IPS-20b (cell line): ENCODE measurements at regions not wholly inside any gene's neighbourhood (a gene's known extent, or its start where the extent isn't known, plus 50 kb on each side); places are given as distances from the start of the nearest gene placed in this dataset.

Source experiments
- H3K27ac ChIP-seq: one replicate; pipeline ENCODE4 v1.5.1; 2013; ENCODE audit warnings: low read length
- H3K27me3 ChIP-seq: 2 replicates; pipeline ENCODE4 v1.6.1; 2013; ENCODE audit warnings: mild to moderate bottlenecking, low read length, inconsistent platforms; ENCODE audit not compliant: insufficient read depth
- H3K36me3 ChIP-seq: 2 replicates; pipeline ENCODE4 v1.6.1; 2013; ENCODE audit warnings: low read depth, mild to moderate bottlenecking, inconsistent platforms, low read length, moderate library complexity; ENCODE audit not compliant: insufficient read depth
- H3K4me1 ChIP-seq: 2 replicates; pipeline ENCODE4 v1.6.1; 2013; ENCODE audit warnings: mild to moderate bottlenecking, control low read depth, inconsistent platforms, low read length, moderate library complexity; ENCODE audit not compliant: insufficient read depth
- H3K4me3 ChIP-seq: 2 replicates; pipeline ENCODE4 v1.5.1; 2013; ENCODE audit warnings: mild to moderate bottlenecking, low read length, inconsistent platforms
- H3K9ac ChIP-seq: 2 replicates; pipeline ENCODE4 v1.6.1; 2013; ENCODE audit warnings: low read depth, mild to moderate bottlenecking, inconsistent platforms, low read length, moderate library complexity
- H3K9me3 ChIP-seq: 2 replicates; pipeline ENCODE4 v1.6.1; 2013; ENCODE audit warnings: mild to moderate bottlenecking, low read depth, low read length, inconsistent platforms; ENCODE audit not compliant: insufficient read depth

DNA sequence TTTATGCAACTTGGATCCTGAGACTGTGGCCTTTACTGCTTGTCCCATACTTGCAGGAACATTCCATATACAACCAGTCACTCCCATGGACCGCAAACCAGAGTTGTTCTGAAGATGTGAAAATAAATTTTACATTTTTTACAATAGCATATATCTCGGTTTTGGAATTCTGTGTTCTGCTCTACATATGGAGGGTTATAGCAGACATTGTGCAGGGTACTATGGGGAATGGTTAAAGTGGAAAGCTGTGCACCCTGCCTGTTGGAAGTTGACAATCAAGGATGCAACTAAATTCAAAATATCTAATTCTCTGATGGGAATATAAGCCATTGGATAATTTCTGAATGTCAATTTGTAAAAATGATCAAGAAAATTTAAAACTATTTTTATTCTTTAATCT lies 603.3 kb downstream of the RAB28 start:
- H3K4me1 ChIP-seq = peaks cover 7% of the 10 kb centered on the region
- no peaks in the 10 kb centered on the region; the same call in 1 of the 2 replicates for H3K9me3 ChIP-seq
- H3K36me3 ChIP-seq = no peaks in the 10 kb centered on the region
- H3K27me3 ChIP-seq = no peaks in the 10 kb centered on the region
- H3K27ac ChIP-seq = no peak overlapping the region
- no peak overlapping the region for H3K4me3 ChIP-seq
- H3K9ac ChIP-seq = no peak overlapping the region

GRCh38 chr4:12879496-12879895 lies 604.6 kb downstream of the RAB28 start:
- H3K36me3 ChIP-seq = no peaks in the 10 kb centered on the region
- no peak overlapping the region for H3K9ac ChIP-seq
- H3K27ac ChIP-seq = no peak overlapping the region
- H3K4me1 ChIP-seq = peaks cover under 1% of the 10 kb centered on the region; the same call in 1 of the 2 replicates
- no peaks in the 10 kb centered on the region; the same call in 1 of the 2 replicates for H3K9me3 ChIP-seq
- no peaks in the 10 kb centered on the region for H3K27me3 ChIP-seq
- no peak overlapping the region for H3K4me3 ChIP-seq

- H3K27me3 ChIP-seq = no peaks in the 10 kb centered on the region
- no peaks in the 10 kb centered on the region for H3K4me1 ChIP-seq
- H3K9ac ChIP-seq = no peak overlapping the region
- H3K36me3 ChIP-seq = no peaks in the 10 kb centered on the region
- H3K27ac ChIP-seq = no peak overlapping the region
- no peaks in the 10 kb centered on the region; the same call in 1 of the 2 replicates for H3K9me3 ChIP-seq
- no peak overlapping the region for H3K4me3 ChIP-seq
These were observed 608.4 kb downstream of the RAB28 start for GRCh38 chr4:12875640-12876243.

DNA sequence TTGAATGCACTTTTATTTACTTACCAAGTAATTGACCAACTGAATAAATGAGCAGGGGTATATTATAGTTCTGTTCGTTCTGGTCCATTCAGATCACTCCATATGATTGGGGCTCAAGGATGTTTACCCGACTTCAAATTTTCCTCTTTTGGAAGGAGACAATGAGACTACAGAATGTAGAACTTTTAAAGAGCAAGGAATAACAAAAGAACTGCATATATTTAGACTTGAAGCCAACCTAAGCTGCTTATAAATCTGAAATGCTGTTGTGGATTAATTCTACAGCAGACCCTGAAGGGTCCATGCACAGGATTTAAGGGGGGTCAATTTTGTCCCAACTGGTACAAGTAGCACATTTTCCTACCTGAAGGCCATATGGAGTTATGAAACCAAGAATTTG lies 610.8 kb downstream of the RAB28 start:
- no peaks in the 10 kb centered on the region for H3K4me1 ChIP-seq
- H3K27me3 ChIP-seq = no peaks in the 10 kb centered on the region
- H3K9ac ChIP-seq = no peak overlapping the region
- H3K27ac ChIP-seq = no peak overlapping the region
- H3K36me3 ChIP-seq = no peaks in the 10 kb centered on the region
- no peak overlapping the region for H3K4me3 ChIP-seq
- peaks cover 2% of the 10 kb centered on the region; the same call in 1 of the 2 replicates for H3K9me3 ChIP-seq

GRCh38 chr4:12861422-12861821 lies 622.7 kb downstream of the RAB28 start:
- Histone ChIP-seq H3K27me3 (no peaks in the 10 kb centered on the region), H3K4me1 (no peaks in the 10 kb centered on the region), H3K36me3 (no peaks in the 10 kb centered on the region), H3K9me3 (no peaks in the 10 kb centered on the region), H3K4me3 (no peak overlapping the region), H3K9ac (no peak overlapping the region), H3K27ac (no peak overlapping the region)

DNA sequence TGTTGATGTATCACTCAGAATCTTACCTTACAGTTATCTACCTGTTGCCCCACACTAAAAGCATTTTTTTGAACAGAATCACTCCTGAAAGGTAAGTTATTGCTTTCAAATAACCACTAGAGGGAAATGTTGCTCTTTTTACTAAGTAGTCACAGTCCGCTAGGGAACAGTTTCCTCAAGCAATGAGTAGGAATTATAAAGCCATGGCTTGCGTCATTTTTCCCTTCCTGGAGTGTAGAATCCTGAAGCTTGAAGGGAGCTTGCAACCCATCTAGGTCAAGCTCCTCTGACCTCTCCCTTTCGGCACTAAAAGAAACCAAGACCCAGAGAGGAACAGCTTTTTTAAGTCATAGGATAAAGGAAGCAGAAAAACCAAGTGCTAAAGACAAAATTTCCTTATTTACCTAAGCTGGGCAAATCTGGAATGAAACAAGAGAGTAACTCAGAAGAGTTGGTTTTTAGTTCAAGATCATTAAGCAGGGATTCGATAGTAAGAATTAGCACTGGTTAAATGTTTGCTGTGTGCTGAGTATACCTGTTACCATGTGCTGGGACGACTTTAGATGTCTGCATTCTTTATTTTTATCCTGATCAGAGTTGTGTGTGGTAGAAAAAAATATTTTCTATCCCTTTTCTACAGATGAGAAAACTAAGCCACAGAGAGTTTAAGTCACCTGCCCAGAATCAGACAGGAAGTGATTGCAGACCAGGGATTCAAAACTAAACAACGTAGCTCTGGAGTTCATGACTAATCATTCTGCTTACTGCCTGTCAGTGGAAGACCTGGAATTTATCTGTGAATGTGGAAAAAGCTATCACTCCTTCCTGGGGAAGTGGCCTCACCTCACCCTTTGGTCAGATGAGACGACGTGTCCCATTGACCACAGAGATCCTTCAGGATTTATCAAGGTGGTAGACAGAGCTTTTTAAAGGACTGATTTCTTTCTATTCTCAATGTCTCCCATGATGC lies 631.5 kb downstream of the RAB28 start:
- Histone ChIP-seq H3K9me3 (no peaks in the 10 kb centered on the region), H3K9ac (peak overlapping the region; percentile 56; the same call in 1 of the 2 replicates), H3K27me3 (no peaks in the 10 kb centered on the region), H3K27ac (no peak overlapping the region), H3K4me3 (no peak overlapping the region), H3K4me1 (no peaks in the 10 kb centered on the region), H3K36me3 (no peaks in the 10 kb centered on the region)

DNA sequence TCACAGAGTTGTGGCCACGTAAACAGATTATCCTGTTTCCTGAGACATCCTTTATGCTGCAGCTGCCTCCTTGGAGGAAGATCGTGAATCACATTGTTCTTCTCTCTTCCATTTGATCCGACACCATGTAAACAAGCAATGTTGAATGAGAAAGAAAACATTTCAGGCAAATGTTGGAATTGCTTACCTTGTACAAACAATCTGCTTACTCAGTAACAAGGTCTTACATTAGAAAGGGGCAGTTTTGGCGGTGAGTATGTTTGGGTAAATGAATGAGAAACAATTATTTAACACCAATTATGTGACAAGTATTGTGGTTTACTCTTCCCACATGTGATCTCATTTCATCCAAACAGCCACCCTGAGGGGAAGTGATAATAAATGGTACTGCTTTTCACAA lies 637.8 kb downstream of the RAB28 start:
- H3K4me1 ChIP-seq = no peaks in the 10 kb centered on the region
- H3K36me3 ChIP-seq = no peaks in the 10 kb centered on the region
- no peak overlapping the region for H3K9ac ChIP-seq
- no peaks in the 10 kb centered on the region for H3K9me3 ChIP-seq
- H3K27me3 ChIP-seq = no peaks in the 10 kb centered on the region
- no peak overlapping the region for H3K27ac ChIP-seq
- no peak overlapping the region for H3K4me3 ChIP-seq

DNA sequence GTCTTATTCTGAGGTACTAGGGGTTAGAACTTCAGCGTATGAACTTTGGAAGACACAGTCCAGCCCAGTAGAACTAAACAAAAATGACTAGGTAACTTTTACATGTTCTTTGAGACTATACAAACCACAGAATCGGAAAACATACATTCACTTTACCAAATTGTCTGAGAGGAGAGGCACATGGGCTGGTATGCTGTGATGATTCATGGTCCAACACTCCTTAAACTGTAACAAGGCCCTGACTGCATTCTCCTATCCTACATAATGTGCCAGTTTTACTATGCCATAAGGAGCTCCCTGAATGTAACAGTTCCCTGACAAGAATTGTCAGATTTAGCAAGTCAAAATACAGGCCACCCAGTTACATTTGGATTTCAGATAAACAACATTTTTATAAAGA lies 640.0 kb downstream of the RAB28 start:
- Histone ChIP-seq H3K27ac (no peak overlapping the region), H3K4me3 (no peak overlapping the region), H3K36me3 (no peaks in the 10 kb centered on the region), H3K9me3 (no peaks in the 10 kb centered on the region), H3K4me1 (no peaks in the 10 kb centered on the region), H3K27me3 (no peaks in the 10 kb centered on the region), H3K9ac (no peak overlapping the region)

DNA sequence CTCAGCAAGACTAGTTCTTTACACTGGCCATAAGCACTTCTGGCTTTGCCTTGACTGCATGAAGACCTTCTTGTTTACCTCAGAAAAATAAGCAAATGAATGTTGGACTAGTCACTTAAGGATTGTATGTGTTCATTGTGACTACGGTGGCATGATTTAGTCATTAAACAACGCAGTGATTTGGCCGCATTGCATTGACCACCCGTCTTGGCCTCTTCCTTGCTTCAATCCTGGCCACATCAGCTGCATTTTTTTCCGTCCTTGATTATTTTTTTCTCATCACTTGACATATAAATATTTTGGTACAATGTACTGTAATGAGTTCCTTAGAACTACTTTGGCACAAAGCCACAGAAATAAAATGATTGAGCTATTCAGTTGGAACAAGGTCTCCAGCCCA lies 656.2 kb downstream of the RAB28 start:
- H3K27me3 ChIP-seq = no peaks in the 10 kb centered on the region
- no peaks in the 10 kb centered on the region for H3K9me3 ChIP-seq
- H3K4me1 ChIP-seq = no peaks in the 10 kb centered on the region
- no peak overlapping the region for H3K9ac ChIP-seq
- H3K27ac ChIP-seq = no peak overlapping the region
- H3K4me3 ChIP-seq = no peak overlapping the region
- no peaks in the 10 kb centered on the region for H3K36me3 ChIP-seq

DNA sequence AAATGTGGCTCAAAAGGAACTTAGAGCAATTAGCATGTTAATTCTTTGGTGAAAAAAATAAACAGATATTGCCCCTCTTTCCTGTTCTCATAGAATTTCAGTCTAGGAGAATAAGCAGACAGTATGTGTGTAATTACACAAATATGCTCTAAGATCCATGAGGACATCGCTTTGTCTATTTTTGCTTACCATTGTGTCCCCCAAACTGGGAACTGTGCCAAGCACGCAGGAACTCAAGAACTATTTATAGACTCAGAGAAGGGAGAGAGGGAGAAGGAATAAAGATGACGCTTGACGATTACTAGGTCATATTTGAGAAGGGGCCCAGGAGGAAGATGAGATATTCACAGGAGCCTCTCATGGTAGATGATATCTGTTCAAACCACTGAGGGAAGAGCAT lies 692.6 kb downstream of the RAB28 start:
- H3K36me3 ChIP-seq = no peaks in the 10 kb centered on the region
- no peak overlapping the region for H3K4me3 ChIP-seq
- no peaks in the 10 kb centered on the region for H3K4me1 ChIP-seq
- H3K27ac ChIP-seq = no peak overlapping the region
- no peaks in the 10 kb centered on the region for H3K27me3 ChIP-seq
- H3K9me3 ChIP-seq = no peaks in the 10 kb centered on the region
- no peak overlapping the region for H3K9ac ChIP-seq

DNA sequence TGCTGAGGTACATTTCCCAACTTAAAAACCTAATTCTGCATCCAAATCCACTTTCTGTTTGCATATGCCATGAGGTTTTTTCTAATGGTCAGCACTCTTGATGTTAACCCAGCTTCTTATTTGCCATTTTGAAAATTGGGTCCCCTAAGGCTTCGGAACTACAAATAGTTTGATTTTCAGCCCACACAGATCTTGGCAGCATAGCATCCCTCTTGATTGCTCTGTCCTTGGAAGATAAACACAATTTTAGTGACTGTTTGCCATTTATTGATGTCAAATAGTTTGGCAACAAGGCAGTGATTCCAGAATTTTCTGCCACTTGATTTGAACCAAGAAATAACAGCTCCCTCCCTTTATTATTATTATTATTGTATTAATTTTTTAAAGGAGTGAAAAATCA lies 696.9 kb downstream of the RAB28 start:
- Histone ChIP-seq H3K9ac (no peak overlapping the region), H3K27me3 (no peaks in the 10 kb centered on the region), H3K4me3 (no peak overlapping the region), H3K9me3 (no peaks in the 10 kb centered on the region), H3K36me3 (no peaks in the 10 kb centered on the region), H3K27ac (no peak overlapping the region), H3K4me1 (no peaks in the 10 kb centered on the region)

DNA sequence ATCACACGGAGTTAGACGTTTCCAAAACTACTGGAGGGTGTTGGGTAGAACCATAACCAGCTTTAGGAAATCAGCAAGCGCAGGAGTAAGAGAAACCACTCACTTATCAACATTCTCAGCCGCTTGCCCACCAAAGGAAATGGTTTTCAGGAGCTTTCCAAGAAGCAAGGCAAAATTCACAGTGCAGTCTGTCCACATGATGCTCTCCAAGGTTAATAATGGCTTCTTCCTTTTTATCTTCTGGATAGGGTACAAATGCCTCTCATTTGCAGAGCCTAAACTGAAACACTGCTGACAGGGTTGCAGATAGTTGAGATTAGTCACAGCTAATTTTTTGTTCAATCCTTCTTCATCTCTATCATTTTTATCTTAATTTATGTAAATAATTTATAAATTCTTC lies 705.4 kb downstream of the RAB28 start:
- H3K36me3 ChIP-seq = no peaks in the 10 kb centered on the region
- H3K27me3 ChIP-seq = no peaks in the 10 kb centered on the region
- H3K4me3 ChIP-seq = no peak overlapping the region
- H3K9ac ChIP-seq = no peak overlapping the region
- no peaks in the 10 kb centered on the region for H3K9me3 ChIP-seq
- no peak overlapping the region for H3K27ac ChIP-seq
- no peaks in the 10 kb centered on the region for H3K4me1 ChIP-seq
